ENCODE measurements at regions not wholly inside any gene's neighbourhood (a gene's known extent, or its start where the extent isn't known, plus 50 kb on each side); places are given as distances from the start of the nearest gene placed in this dataset.

DNA sequence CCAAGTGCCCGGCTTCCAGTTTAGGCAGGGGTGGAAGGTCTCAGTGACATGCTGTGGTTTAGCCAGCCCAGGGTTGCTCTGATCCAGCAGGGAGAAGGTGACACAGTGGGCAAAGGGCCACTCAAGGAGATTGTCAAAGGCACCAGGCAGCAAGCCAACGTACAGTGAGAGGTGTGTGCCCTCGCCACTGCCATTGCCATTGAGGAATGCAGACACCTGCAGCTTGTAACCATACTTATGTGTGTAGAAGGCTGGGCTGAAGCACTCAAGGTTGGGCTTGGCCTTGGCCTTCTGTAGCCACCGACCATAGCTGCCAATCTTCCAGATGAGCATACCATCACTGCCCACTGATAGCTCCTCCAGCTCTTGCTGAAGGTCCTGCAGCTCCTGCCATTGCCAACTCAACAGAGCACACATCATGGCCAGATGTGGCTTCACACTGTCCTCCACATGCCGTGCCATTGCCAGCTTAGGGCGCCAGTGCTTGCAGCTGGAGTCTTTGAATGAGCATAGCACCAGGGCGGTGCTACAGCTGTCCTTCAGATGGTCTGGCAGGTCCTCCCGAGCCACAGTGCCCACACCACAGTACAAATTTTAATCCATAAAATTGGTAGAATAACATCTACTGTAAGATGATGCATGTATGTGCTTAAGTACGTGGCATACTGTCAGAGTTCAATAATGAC, 59.7 kb upstream of the HMHB1 start:
- TF ChIP-seq, protein P1, sequence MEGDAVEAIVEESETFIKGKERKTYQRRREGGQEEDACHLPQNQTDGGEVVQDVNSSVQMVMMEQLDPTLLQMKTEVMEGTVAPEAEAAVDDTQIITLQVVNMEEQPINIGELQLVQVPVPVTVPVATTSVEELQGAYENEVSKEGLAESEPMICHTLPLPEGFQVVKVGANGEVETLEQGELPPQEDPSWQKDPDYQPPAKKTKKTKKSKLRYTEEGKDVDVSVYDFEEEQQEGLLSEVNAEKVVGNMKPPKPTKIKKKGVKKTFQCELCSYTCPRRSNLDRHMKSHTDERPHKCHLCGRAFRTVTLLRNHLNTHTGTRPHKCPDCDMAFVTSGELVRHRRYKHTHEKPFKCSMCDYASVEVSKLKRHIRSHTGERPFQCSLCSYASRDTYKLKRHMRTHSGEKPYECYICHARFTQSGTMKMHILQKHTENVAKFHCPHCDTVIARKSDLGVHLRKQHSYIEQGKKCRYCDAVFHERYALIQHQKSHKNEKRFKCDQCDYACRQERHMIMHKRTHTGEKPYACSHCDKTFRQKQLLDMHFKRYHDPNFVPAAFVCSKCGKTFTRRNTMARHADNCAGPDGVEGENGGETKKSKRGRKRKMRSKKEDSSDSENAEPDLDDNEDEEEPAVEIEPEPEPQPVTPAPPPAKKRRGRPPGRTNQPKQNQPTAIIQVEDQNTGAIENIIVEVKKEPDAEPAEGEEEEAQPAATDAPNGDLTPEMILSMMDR (optimal IDR thresholded peaks at IDR 0.05 in 1 of 3, IDR thresholded peaks at IDR 0.05 in 1 of 3, conservative IDR thresholded peaks at IDR 0.05 in 1 of 3; ENCODE audit: extremely low read depth in 1 of 3, insufficient read depth in 2 of 3, low read length in 3 of 3) = no peak
- no peak for TF ChIP-seq EZH2 (IDR thresholded peaks at IDR 0.05; ENCODE audit: low read length)
